ENCODE measurements at regions not wholly inside any gene's neighbourhood (a gene's known extent, or its start where the extent isn't known, plus 50 kb on each side); places are given as distances from the start of the nearest gene placed in this dataset.

DNA sequence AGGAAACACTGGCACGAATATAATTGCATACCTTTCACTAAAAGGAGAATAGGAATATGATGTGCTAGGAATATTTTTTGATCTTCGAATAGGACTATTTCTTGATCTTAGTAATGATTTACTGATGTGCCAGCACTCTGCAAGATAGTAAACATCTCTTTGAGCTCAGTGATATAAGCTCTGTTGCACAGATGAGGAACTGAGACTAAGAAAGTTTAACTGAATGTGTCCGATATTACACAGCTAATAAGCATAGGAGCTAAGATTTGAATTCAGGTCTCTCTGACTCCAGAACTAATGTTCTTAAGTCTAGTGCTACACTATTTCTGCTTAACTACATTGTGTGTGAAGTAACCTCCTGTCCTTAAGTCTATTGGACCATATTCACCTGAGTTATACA, 98.4 kb upstream of the PTPRZ1 start:
- DNase-seq = no peak
- no peaks in the 10 kb centered on the region for H3K36me3 ChIP-seq (replicated peaks in 1 of 2)
- WGBS, 4 donors = 71 to 82% (median 76%) methylated on average over 3 of the region's 3 CpGs
- H3K4me3 ChIP-seq = no peak overlapping the region
- H3K27ac ChIP-seq = no peak overlapping the region
- no peaks in the 10 kb centered on the region for H3K4me1 ChIP-seq (replicated peaks in 1 of 2)
- no peaks in the 10 kb centered on the region for H3K27me3 ChIP-seq
- H3K9me3 ChIP-seq (replicated peaks in 1 of 3) = no peaks in the 10 kb centered on the region
- TF ChIP-seq, protein P1, sequence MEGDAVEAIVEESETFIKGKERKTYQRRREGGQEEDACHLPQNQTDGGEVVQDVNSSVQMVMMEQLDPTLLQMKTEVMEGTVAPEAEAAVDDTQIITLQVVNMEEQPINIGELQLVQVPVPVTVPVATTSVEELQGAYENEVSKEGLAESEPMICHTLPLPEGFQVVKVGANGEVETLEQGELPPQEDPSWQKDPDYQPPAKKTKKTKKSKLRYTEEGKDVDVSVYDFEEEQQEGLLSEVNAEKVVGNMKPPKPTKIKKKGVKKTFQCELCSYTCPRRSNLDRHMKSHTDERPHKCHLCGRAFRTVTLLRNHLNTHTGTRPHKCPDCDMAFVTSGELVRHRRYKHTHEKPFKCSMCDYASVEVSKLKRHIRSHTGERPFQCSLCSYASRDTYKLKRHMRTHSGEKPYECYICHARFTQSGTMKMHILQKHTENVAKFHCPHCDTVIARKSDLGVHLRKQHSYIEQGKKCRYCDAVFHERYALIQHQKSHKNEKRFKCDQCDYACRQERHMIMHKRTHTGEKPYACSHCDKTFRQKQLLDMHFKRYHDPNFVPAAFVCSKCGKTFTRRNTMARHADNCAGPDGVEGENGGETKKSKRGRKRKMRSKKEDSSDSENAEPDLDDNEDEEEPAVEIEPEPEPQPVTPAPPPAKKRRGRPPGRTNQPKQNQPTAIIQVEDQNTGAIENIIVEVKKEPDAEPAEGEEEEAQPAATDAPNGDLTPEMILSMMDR (IDR thresholded peaks at IDR 0.05) = no peak
- TF ChIP-seq POLR2A (IDR thresholded peaks at IDR 0.05) = no peak
- intact Hi-C loops (cut with DNase I) = no loop called here

DNA sequence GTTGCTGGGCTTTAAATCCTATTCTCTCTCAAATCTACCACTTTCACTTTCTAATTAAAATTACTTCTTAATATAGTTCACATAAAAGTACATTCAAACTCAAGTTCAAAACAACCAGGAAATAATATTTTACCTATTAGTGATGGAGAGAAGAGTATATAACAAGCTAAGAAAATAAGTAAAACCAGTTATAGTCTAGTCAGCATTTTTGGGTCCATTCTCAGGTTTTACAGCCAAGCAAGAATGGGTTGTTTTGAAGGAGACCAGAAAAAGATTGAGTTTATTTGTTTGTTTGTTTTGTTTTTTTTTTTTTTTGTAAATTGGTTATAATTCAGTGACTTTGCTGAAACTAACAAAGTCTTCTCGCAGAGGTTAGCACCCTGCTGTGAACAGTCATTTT, 106.3 kb upstream of the PTPRZ1 start:
- H3K36me3 ChIP-seq (replicated peaks in 1 of 2) = no peaks in the 10 kb centered on the region
- H3K4me1 ChIP-seq (replicated peaks in 1 of 2) = no peaks in the 10 kb centered on the region
- H3K4me3 ChIP-seq = no peak overlapping the region
- H3K9me3 ChIP-seq (replicated peaks in 1 of 3) = no peaks in the 10 kb centered on the region
- WGBS, 4 donors = 84 to 92% (median 86%) methylated on average over 1 of the region's 1 CpG
- intact Hi-C loops (cut with DNase I) = no loop called here
- DNase-seq = no peak
- H3K27ac ChIP-seq = no peak overlapping the region
- TF ChIP-seq, protein P1 (IDR thresholded peaks at IDR 0.05) = no peak
- no peak for TF ChIP-seq POLR2A (IDR thresholded peaks at IDR 0.05)
- no peaks in the 10 kb centered on the region for H3K27me3 ChIP-seq

DNA sequence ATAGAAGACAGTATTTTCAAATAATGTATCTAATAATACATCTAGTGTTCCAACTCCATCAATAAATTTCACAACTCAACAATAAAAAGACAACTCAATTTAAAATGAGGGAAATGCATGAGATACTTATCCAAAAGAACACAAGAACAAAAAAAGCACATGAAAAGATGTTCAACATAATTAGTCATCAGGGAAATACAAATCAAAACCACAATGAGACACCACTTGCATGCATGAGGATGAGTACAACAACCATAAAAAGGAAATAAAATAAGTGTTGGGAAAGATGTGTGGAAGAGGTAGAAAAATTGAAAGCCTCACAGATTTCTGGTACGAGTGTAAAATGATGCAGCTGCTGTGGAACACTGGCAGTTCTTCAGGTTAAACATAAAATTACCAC, 111.6 kb upstream of the PTPRZ1 start:
- Histone ChIP-seq H3K9me3 (replicated peaks in 1 of 3) (no peaks in the 10 kb centered on the region), H3K4me3 (no peak overlapping the region), H3K36me3 (replicated peaks in 1 of 2) (no peaks in the 10 kb centered on the region), H3K4me1 (replicated peaks in 1 of 2) (no peaks in the 10 kb centered on the region), H3K27ac (no peak overlapping the region), H3K27me3 (no peaks in the 10 kb centered on the region)
- 59 to 83% (median 78%) methylated on average over 1 of the region's 1 CpG for WGBS, 4 donors
- no peak for DNase-seq
- intact Hi-C loops (cut with DNase I) = no loop called here
- TF ChIP-seq, protein P1 (IDR thresholded peaks at IDR 0.05) = no peak
- no peak for TF ChIP-seq POLR2A (IDR thresholded peaks at IDR 0.05)

DNA sequence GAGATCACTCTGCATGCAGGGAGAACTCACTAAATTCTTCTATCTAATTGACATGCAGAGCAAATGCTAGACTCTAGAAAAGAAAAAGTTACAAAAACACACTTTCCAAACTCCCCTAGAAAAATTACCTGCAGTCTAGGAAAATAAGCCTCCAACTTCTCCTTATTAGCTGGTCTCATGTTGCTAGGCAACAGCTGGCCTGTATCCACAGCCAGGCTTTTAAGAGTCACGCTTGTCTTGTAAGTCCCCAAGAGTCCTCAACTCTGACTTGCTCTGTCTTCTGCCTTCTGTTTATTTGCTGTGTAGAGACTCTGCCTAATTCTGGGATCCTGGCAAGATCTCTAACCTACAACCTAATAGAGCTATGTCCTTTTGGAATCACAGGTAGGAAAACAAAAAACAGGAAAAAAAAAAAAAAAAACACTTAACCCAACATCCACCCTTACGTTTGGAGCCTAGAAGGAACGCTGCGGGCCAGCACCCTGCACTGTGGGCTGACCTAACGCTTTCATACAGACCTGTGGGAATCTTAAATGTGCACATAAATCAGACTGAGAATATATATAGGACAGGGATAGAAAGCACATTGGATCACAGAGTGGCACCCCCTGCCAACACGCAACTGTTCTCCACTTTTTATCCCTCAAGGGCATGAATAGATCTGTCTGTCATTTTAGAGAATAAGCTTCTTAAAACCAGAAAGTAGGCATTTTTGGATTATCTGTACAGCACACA, 117.0 kb upstream of the PTPRZ1 start:
- TF ChIP-seq, protein P1 (IDR thresholded peaks at IDR 0.05) = no peak
- TF ChIP-seq POLR2A (IDR thresholded peaks at IDR 0.05) = no peak
- Histone ChIP-seq H3K27ac (no peak overlapping the region), H3K4me1 (replicated peaks in 1 of 2) (no peaks in the 10 kb centered on the region), H3K4me3 (no peak overlapping the region), H3K9me3 (replicated peaks in 1 of 3) (no peaks in the 10 kb centered on the region), H3K36me3 (replicated peaks in 1 of 2) (no peaks in the 10 kb centered on the region), H3K27me3 (no peaks in the 10 kb centered on the region)
- intact Hi-C loops (cut with DNase I) = loop anchor here in 1 of 2 donors (10.0 kb wide), 1 partner anchor 239 kb away; no protein-coding TSS in a partner anchor
- no peak for DNase-seq
- WGBS, 4 donors = 77 to 82% (median 80%) methylated on average over 6 of the region's 6 CpGs
